Fibroblast of pulmonary artery (primary cell): ENCODE measurements at regions not wholly inside any gene's neighbourhood (a gene's known extent, or its start where the extent isn't known, plus 50 kb on each side); places are given as distances from the start of the nearest gene placed in this dataset.
"Not testable (repeated sequence)": the region's sequence is repeated elsewhere in the genome, so short reads cannot be mapped to it uniquely, and the experiment has no call there.

Experiments used
- DNase-seq: peaks from one replicate; pipeline ENCODE4 v3.0.0-alpha.2; 2010; ENCODE audit warnings: low read depth
- H3K4me3 ChIP-seq: replicated peaks from 2 replicates; pipeline ENCODE4 v1.5.1; 2011; ENCODE audit warnings: low read depth, mild to moderate bottlenecking, control low read depth, low read length, moderate library complexity
- TF ChIP-seq, protein P1 (sequence below): IDR thresholded peaks from 2 replicates; pipeline ENCODE4 v1.5.1; 2011; ENCODE audit warnings: mild to moderate bottlenecking, control low read depth, low read length, inconsistent platforms; ENCODE audit errors: missing control alignments

GRCh38 chr16:10261077-10261476, 78.8 kb upstream of the GRIN2A start:
- DNase-seq: no peak
- TF ChIP-seq, protein P1, sequence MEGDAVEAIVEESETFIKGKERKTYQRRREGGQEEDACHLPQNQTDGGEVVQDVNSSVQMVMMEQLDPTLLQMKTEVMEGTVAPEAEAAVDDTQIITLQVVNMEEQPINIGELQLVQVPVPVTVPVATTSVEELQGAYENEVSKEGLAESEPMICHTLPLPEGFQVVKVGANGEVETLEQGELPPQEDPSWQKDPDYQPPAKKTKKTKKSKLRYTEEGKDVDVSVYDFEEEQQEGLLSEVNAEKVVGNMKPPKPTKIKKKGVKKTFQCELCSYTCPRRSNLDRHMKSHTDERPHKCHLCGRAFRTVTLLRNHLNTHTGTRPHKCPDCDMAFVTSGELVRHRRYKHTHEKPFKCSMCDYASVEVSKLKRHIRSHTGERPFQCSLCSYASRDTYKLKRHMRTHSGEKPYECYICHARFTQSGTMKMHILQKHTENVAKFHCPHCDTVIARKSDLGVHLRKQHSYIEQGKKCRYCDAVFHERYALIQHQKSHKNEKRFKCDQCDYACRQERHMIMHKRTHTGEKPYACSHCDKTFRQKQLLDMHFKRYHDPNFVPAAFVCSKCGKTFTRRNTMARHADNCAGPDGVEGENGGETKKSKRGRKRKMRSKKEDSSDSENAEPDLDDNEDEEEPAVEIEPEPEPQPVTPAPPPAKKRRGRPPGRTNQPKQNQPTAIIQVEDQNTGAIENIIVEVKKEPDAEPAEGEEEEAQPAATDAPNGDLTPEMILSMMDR: no peak

DNA sequence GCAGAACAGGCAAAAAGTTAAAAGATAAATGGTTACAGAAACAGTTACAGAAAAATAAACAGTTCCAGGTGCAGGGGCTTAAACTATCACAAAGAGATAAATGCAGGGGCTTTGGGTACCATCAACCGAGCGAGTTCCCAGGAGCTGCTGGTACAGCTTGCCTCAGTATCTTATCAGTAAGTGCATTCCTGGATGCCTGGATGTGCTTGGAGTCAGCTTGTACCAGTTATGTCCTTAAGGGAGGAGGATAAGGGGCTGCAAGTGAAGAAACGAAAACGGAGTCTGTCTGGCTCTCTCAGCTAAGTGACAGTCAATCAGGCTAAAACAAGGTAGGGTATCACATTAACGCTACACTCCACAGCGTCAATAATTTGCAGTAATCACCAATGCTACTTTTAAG, 79.3 kb upstream of the GRIN2A start:
- DNase-seq, H3K4me3 ChIP-seq: not testable (repeated sequence)

More at GRCh38 chr16:10261077-10261476, 78.8 kb upstream of the GRIN2A start:
- no peak overlapping the region for H3K4me3 ChIP-seq

DNA sequence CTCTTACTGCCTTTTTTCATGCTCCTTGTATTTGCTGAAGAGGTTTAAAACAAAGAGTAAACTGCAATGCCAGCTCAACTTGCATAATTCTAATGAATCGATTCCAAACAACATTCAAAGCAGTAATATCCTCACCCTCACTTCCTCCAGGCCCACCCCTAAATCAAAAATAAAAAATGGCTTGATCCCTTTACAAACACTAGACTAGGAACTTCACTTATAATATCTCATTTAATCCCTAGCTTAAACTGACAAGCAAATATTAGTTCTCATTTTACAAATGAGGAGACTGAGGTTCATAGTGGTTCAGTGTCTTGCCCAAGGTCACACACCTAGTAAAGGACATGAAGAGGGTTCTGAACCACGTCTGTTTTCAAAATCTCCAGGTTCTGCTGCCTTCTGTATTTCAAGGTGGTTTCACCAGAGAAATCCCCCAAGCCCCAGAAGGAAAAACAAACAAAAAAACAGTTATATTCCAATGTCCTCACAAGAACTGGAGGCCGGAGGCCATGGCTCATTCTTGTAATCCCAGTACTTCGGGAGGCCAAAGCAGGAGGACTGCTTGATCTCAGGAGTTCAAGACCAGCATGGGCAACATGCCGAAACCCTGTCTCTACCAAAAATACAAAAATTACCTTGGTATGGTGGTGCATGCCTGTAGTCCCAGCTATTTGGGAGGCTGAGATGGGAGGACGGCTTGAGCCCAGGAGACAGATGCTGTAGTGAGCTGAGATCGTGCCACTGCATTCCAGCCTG, 80.3 kb upstream of the GRIN2A start:
- no peak for DNase-seq
- TF ChIP-seq, protein P1: no peak
- no peak overlapping the region for H3K4me3 ChIP-seq

DNA sequence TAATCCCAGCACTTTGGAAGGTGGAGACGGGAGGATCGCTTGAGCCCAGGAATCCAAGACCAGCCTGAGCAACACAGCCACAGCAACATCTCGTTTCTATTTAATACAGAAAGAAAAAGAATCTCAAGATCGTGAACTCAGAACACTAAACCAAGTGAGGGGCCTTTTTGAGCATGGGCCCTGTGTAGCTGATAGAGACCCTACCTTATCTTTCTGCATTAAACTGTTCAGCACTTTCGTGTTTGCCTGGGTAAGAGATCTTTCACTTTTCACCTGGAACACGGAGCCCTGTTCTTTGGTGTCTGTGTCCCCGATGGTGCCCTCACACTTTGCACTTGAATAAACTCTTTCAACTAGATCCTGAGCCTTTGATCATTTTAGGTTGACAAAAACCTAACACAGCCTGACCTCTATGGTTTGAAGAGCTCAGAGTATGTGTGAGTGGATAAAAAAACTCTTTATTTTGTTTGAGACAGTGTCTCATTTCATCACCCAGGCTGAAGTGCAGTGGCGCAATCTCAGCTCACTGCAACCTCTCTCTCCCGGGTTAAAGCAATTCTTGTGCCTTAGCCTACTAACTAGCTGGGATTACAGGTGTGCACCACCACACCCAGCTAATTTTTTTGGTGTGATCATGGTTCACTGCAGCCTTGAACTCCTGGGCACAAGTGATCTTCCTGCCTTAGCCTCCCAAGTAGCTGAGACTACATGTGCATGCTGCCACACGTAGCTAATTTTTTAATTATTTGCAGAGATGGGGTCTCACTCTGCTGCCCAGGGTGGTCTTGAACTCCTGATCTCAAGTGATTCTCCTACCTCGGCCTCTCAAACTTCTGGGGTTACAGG, 83.8 kb upstream of the GRIN2A start:
- DNase-seq: no peak
- H3K4me3 ChIP-seq: no peak overlapping the region
- TF ChIP-seq, protein P1: no peak

DNA sequence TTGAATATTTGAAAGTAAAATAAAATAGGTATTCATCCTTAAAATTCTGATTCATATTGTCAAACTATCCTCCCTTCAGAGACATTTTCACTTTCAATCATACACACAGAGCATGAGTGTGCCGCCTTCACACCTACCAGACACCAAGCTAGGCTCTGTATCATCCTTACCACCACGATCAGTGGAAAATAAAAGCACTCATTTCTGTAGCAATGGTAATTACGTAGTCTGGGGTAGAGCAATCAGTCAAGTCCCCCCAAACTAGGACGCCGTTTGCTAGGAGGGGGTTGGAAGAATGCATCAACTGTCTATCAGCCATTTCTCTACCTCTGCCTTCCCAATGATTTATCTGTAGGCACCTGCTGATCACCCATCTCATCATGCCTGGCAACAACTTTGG, 84.6 kb upstream of the GRIN2A start:
- no peak for DNase-seq
- no peak overlapping the region for H3K4me3 ChIP-seq

DNA sequence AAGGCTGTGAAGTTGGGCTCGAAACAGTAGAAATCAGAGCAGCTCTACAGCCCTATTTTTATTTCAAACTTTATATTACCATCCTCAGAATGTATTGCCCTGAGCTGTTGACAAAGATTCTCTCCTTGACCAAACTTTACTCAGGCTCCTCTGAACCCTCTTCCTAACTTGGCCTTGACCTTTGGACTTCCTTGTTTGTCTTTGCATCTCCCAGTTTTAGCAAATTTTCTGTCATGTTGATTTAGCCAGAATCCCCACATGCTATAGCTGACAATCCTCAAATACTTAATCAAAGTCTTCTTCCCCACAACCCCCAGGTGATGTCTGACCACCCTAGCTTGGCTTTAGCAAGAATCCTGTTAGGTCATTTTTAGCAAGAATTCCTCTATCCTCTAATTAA, 87.4 kb upstream of the GRIN2A start:
- no peak for DNase-seq
- TF ChIP-seq, protein P1: no peak
- H3K4me3 ChIP-seq: no peak overlapping the region

More for the DNA sequence above, 84.6 kb upstream of the GRIN2A start:
- TF ChIP-seq, protein P1: no peak

GRCh38 chr16:10272250-10272854, 90.1 kb upstream of the GRIN2A start:
- not testable (repeated sequence) for H3K4me3 ChIP-seq, DNase-seq

DNA sequence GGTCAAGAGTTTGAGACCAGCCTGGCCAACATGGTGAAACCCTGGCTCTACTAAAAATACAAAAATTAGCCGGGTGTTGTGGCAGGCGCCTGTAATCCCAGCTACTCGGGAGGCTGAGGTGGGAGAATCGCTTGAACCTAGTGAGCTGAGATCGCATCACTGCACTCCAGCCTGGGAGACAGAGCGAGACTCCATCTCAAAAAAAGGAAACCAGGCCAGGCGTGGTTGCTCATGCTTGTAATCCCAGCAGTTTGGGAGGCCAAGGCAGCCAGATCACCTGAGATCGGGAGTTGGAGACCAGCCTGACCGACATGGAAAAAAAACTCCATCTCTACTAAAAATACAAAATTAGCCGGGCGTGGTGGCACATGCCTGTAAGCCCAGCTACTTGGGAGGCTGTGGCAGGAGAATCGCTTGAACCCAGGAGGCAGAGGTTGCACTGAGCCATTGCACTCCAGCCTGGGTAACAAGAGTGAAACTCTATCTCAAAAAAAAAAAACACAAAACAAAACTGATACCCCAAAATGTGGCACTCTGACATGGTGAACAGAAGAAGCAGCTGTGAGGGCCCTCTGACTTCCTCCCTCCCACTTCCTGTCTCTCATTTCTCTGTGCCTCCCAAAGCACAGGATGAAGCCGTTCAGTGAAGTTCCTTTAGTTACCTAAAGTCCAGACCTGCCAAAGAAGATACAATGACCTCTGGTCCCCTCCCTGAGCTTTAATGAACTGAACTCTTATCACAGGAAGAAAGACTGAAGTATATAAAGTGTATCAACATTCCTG, 93.2 kb upstream of the GRIN2A start:
- not testable (repeated sequence) for DNase-seq, H3K4me3 ChIP-seq
